ENCODE measurements at regions not wholly inside any gene's neighbourhood (a gene's known extent, or its start where the extent isn't known, plus 50 kb on each side); places are given as distances from the start of the nearest gene placed in this dataset.

DNA sequence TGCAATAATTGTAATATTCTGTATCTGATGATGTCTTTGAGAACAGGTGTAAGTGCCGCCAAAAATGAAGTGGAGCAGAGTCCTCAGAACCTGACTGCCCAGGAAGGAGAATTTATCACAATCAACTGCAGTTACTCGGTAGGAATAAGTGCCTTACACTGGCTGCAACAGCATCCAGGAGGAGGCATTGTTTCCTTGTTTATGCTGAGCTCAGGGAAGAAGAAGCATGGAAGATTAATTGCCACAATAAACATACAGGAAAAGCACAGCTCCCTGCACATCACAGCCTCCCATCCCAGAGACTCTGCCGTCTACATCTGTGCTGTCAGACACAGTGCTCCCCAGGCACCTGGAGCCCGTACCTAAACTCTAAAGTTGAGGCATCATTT lies 268.7 kb downstream of the DAD1 start:
- H3K4me2 ChIP-seq (ENCODE audit: low read depth, low read length, poor library complexity, severe bottlenecking), result no peak overlapping the region
- H4K20me1 ChIP-seq (ENCODE audit: insufficient read depth, low read length, poor library complexity, severe bottlenecking), result no peaks in the 10 kb centered on the region
- no peak overlapping the region for H3K9ac ChIP-seq (ENCODE audit: low read depth, low read length, poor library complexity, severe bottlenecking)
- H3K9me2 ChIP-seq (replicated peaks; ENCODE audit: low read depth, low read length), result no peaks in the 10 kb centered on the region
- TF ChIP-seq CTCF (conservative IDR thresholded peaks at IDR 0.05; ENCODE audit: low read length) (no peak), EZH2phosphoT487 (IDR thresholded peaks at IDR 0.05; ENCODE audit: borderline replicate concordance) (no peak)
- no peak overlapping the region for H3K4me3 ChIP-seq (ENCODE audit: low read length, poor library complexity, severe bottlenecking)
- no peaks in the 10 kb centered on the region for H3K79me2 ChIP-seq (ENCODE audit: insufficient read depth, low read length)
- H3K27me3 ChIP-seq (ENCODE audit: insufficient read depth, low read length, poor library complexity, severe bottlenecking), result no peaks in the 10 kb centered on the region
- H3K4me1 ChIP-seq (ENCODE audit: insufficient read depth, low read length, poor library complexity, severe bottlenecking), result peaks cover 4% of the 10 kb centered on the region
- H3K9me3 ChIP-seq (ENCODE audit: insufficient read depth, low read depth, low read length), result no peaks in the 10 kb centered on the region
- no peaks in the 10 kb centered on the region for H3F3A ChIP-seq (ENCODE audit: low read depth)
- H3K36me3 ChIP-seq (ENCODE audit: insufficient read depth, low read length), result no peaks in the 10 kb centered on the region
- H2AFZ ChIP-seq (ENCODE audit: low read length), result no peak overlapping the region

GRCh38 chr14:22319526-22320361 lies 269.3 kb downstream of the DAD1 start:
- no peaks in the 10 kb centered on the region for H4K20me1 ChIP-seq (ENCODE audit: insufficient read depth, low read length, poor library complexity, severe bottlenecking)
- no peaks in the 10 kb centered on the region for H3K9me3 ChIP-seq (ENCODE audit: insufficient read depth, low read depth, low read length)
- H3K9ac ChIP-seq (ENCODE audit: low read depth, low read length, poor library complexity, severe bottlenecking), result no peak overlapping the region
- no peaks in the 10 kb centered on the region for H3K36me3 ChIP-seq (ENCODE audit: insufficient read depth, low read length)
- no peaks in the 10 kb centered on the region for H3F3A ChIP-seq (ENCODE audit: low read depth)
- H3K27me3 ChIP-seq (ENCODE audit: insufficient read depth, low read length, poor library complexity, severe bottlenecking), result no peaks in the 10 kb centered on the region
- H3K4me3 ChIP-seq (ENCODE audit: low read length, poor library complexity, severe bottlenecking), result no peak overlapping the region
- no peak overlapping the region for H2AFZ ChIP-seq (ENCODE audit: low read length)
- H3K79me2 ChIP-seq (ENCODE audit: insufficient read depth, low read length), result no peaks in the 10 kb centered on the region
- no peaks in the 10 kb centered on the region for H3K9me2 ChIP-seq (replicated peaks; ENCODE audit: low read depth, low read length)
- peak; percentile 63 for TF ChIP-seq CTCF (conservative IDR thresholded peaks at IDR 0.05; ENCODE audit: low read length)
- TF ChIP-seq EZH2phosphoT487 (IDR thresholded peaks at IDR 0.05; ENCODE audit: borderline replicate concordance), result no peak
- H3K4me1 ChIP-seq (ENCODE audit: insufficient read depth, low read length, poor library complexity, severe bottlenecking), result peaks cover 4% of the 10 kb centered on the region
- H3K4me2 ChIP-seq (ENCODE audit: low read depth, low read length, poor library complexity, severe bottlenecking), result no peak overlapping the region

GRCh38 chr14:22318951-22319350 lies 270.1 kb downstream of the DAD1 start:
- H3K9me3 ChIP-seq (ENCODE audit: insufficient read depth, low read depth, low read length), result no peaks in the 10 kb centered on the region
- no peaks in the 10 kb centered on the region for H3K79me2 ChIP-seq (ENCODE audit: insufficient read depth, low read length)
- no peaks in the 10 kb centered on the region for H3K9me2 ChIP-seq (replicated peaks; ENCODE audit: low read depth, low read length)
- no peak overlapping the region for H2AFZ ChIP-seq (ENCODE audit: low read length)
- TF ChIP-seq EZH2phosphoT487 (IDR thresholded peaks at IDR 0.05; ENCODE audit: borderline replicate concordance) (no peak), CTCF (conservative IDR thresholded peaks at IDR 0.05; ENCODE audit: low read length) (no peak)
- no peak overlapping the region for H3K4me3 ChIP-seq (ENCODE audit: low read length, poor library complexity, severe bottlenecking)
- H3K36me3 ChIP-seq (ENCODE audit: insufficient read depth, low read length), result no peaks in the 10 kb centered on the region
- H3K27me3 ChIP-seq (ENCODE audit: insufficient read depth, low read length, poor library complexity, severe bottlenecking), result no peaks in the 10 kb centered on the region
- no peak overlapping the region for H3K9ac ChIP-seq (ENCODE audit: low read depth, low read length, poor library complexity, severe bottlenecking)
- no peak overlapping the region for H3K4me2 ChIP-seq (ENCODE audit: low read depth, low read length, poor library complexity, severe bottlenecking)
- no peaks in the 10 kb centered on the region for H3F3A ChIP-seq (ENCODE audit: low read depth)
- peaks cover 4% of the 10 kb centered on the region for H3K4me1 ChIP-seq (ENCODE audit: insufficient read depth, low read length, poor library complexity, severe bottlenecking)
- no peaks in the 10 kb centered on the region for H4K20me1 ChIP-seq (ENCODE audit: insufficient read depth, low read length, poor library complexity, severe bottlenecking)

Measured in Loucy (cell line).